HG03280 (cell line): ENCODE measurements at regions not wholly inside any gene's neighbourhood (a gene's known extent, or its start where the extent isn't known, plus 50 kb on each side); places are given as distances from the start of the nearest gene placed in this dataset.
A peak's percentile ranks its signal among the peaks of the same experiment; 100 is the strongest.
"Not testable (repeated sequence)": the region's sequence is repeated elsewhere in the genome, so short reads cannot be mapped to it uniquely, and the experiment has no call there.

Experiments
- ATAC-seq: cut with Tn5 transposase; IDR thresholded peaks from one replicate; pipeline ENCODE4 v1.9.1; 2021; ENCODE audit warnings: mild to moderate bottlenecking, moderate library complexity; ENCODE audit not compliant: unreplicated experiment

DNA sequence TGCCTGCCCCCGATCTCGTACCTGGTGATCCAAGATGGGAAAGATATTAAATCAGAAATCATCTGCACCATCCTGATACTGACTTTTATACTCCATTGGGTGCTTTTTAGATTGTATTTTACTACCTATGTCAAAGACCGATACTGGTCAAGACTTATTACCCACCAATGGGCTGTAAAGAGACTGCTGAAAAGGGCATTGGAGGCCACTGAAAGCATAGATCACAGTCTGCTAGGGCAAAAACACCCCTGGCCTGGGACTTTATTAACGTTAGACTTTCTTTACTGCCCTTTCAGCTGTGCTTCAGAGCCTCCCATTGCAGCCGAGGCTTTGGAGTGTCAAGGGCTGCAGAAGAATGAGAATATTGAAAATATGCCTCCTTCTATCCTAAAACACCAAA, 472.8 kb upstream of the DDX18 start:
- no peak for ATAC-seq

DNA sequence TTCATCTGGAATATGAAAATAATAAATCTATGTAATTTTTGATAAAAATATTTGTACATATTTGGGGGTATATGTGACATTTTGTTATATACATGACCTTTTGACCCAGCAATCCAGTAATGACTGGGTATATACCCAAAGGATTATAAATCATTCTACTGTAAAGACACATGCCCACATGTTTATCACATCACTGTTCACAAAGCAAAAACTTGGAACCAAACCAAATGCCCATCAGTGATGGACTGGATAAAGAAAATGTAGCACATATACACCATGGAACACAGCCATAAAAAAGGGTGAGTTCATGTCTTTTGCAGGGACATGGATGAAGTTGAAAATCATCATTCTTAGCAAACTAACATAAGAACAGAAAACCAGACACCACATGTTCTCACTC, 472.1 kb upstream of the DDX18 start:
- no peak for ATAC-seq

DNA sequence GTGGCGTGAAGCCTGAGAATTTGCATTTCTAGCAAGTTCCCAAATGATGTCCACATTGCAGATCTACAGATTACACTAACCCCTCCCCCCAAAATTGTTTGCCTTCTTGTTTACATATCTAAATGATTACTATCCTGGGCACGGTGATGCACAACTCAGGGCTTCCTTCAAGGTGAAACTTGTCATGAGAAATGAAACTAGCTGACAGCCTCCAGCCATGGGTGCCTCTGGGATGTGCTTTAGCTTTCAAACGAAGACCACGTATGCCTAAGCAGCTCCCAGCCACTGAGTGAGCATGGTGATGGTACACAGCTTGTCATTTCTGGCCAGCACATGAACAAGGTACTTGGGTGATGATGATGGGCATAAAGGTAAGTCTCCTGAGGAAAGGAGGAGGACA, 464.8 kb upstream of the DDX18 start:
- no peak for ATAC-seq

DNA sequence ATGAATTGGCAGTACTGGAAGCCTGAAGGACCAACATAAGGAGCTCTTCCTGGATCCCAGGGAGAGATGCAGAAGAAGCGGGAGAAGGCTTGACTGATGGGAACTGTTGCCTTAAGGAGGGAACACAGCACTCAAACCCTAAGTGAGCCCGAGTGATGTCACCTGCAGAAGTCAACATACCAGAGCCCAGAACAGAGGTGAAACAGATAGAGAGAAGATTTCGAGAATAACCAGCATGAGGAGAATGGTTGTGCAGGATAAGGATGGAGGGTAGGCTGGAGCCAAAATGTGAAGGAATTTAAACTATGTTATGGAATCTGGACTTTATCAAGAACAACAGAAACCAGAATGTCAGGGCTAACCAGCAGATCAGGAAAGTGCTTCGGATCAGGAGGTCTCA, 463.1 kb upstream of the DDX18 start:
- ATAC-seq: no peak

DNA sequence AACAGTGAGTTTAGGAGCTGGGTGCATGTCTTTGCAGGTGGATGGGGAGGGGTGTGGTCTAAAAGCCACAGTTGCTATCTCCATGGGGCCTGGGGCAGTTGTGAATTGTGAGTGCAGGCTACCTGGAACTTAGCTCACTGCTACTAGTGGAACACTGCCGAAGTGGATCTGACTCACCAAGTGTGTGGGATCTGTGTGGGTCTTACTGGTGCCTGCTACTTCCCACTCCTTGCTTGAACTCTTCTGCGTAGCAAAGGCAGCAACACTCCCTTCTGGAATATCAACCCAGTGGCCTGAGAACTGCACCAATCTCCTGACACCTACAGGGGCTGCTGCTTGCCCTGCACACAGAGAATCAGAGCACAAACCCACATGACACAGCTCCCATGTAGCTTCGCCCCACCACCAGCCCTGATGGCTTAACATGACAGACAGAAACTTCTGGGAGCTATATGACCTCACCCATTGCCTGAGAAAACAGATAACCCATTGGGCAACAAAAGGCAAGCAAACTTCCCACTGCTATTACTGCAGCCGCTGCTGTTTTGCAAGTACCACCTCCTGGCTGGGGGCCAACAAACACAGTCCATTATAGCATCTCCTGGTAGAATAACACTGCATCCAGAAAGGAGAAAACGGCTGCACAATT, 455.1 kb upstream of the DDX18 start:
- no peak for ATAC-seq

DNA sequence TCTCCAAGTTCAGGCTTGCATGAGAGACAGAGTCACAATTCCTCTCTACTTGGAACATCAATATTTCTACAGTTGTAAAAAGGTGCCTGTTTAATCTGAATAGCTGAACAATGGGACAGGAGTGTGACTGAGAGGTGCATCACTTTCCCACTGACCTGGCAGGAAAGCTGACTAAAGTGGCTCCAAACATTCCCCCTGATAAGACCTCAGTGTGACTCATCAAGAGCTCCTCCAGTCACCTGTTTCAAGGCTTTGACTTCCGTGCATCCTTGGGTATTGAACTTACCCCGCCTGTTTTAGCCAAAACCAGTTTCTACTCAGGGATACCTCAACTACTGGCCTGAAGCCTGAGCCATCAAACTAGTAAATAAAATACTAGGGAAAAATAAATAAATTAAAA, 453.9 kb upstream of the DDX18 start:
- no peak for ATAC-seq

DNA sequence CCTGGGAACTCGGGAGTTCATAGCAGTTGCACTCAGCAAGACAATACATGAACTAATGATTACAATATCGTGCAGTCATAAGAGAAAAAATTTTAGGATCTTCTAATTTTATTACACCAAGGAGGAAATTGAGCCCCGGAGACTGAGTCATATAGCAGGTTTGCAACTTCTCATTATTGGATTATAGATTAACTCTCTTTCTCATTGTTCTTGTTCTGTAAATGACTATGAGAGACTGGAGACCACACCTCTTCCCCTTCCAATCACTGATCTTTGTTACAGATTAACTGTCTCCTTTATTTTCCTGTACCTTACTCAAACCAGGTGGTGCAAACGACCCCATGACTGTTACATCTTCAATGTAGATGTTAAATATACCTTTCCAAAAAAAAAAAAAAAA, 435.8 kb upstream of the DDX18 start:
- ATAC-seq: peak; percentile 48

DNA sequence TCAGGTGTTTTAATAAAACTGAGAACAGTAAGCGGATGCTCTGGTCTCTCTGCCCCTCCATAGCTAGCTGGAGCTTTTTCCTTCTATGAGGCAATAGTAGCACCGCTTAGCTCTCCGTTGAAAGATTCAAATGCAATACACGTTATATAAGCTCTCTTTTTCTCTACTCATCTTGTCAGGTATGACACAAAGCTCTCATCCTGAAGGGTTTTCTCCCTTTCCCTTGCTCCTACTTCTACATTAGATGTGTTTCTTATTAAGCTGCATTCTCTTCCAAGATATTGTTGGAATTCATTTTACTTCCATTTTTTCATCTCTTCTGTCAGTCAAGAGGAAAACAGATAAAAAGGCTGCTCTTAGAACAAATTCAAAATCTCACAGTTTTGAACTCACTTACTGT, 434.6 kb upstream of the DDX18 start:
- no peak for ATAC-seq

DNA sequence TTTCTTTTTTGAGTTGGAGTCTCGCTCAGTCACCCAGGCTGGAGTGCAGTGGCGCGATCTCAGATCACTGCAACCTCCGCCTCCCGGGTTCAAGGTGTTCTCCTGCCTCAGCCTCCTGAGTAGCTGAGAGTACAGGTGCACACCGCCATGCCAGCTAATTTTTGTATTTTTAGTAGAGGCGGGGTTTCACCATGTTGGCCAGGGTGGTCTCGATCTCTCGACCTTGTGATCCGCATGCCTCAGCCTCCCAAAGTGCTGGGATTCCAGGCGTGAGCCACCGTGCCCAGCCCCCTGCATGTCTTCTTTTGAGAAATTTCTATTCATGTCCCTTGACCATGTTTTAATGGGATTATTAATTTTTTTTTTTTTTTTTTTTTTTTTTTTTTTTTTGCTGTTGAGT, 430.5 kb upstream of the DDX18 start:
- ATAC-seq: not testable (repeated sequence)

DNA sequence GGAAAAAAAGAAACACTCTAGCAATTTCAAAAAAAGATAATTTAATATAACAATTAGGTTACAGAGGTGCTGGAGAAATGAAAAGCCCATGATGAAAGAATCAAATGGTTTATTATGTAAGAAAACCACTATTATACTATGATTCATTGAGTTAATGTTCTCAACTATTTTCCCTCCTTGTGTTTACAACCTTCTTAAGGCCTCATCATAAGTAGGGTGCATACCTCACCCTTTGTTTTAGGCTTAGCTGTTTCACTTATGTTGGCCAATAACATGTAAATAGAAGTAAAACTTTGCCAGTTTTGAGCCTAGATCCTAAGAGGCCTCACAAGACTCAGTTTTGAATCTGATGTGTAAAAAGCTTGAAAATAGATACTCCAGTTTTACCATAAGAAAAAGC, 418.3 kb upstream of the DDX18 start:
- ATAC-seq: no peak

DNA sequence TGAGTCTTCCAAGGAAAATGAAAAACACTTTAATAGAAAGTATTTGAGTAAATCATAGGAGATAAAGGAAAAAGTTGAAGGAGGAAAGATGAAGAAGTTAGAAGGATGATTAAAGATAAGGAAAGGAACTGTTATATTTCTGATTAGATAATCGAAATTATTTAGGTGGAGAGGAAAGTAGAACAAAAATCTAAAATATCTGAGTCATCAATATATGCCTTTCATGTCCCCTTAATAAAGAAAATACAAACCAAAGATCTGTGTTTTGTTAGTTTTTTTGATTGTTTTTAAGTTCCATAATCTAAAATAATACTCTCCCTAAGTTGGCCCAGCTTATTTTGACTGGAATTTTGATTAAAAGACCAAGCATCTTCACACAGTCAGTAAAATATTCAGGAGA, 412.9 kb upstream of the DDX18 start:
- ATAC-seq: no peak

DNA sequence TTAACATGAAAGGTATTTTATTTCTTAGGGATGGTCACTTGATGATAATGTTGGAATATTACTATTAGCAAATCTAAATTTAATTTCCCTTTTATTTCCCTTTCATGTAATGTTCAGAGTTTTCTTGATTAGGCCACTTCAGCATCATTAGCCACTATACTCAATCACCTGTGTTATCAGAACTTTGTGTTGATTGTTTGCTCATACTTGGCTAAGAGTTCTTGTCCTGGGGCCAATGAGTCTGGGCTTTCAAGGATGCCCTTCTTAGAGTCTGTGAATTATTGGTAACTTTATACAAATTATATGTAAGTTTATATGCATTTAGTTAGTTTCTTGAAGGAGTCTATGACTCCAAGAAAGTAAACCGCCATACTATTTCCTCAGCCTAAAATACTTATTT, 408.0 kb upstream of the DDX18 start:
- no peak for ATAC-seq

DNA sequence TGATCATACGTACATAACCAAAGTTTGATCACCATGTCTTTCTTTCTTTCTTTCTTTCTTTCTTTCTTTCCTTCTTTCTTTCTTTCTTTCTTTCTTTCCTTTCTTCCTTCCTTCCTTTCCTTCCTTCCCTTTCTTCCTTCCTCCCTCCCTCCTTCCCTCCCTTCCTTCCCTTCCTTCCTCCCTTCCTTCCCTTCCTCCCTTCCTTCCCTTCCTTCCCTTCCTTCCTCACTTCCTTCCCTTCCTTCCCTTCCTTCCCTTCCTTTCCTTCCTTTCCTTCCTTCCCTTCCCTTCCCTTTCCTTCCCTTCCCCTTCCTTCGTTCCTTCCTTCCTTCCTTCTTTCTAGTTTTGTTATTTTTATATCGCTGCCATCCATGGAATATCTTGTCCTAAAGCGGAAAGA, 406.7 kb upstream of the DDX18 start:
- ATAC-seq: no peak

DNA sequence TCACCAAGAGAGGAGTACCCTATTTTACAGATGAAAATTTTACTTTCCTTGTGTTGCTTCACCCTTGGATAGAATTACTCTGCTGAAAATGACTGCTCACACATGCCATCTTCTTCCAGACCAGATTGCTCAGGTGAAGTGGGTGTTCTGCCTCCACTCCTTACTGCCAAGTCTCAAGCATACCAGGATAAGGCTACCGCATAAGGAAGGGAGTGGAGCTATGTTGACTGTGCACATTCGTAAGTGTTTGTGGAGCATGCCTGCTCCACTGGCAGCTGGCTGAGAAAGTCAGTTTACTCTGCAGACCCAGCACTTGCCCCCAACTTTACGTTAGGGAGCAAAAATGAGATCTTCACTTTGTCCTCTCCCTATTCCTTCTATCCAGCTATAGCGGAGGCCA, 405.0 kb upstream of the DDX18 start:
- ATAC-seq: no peak

DNA sequence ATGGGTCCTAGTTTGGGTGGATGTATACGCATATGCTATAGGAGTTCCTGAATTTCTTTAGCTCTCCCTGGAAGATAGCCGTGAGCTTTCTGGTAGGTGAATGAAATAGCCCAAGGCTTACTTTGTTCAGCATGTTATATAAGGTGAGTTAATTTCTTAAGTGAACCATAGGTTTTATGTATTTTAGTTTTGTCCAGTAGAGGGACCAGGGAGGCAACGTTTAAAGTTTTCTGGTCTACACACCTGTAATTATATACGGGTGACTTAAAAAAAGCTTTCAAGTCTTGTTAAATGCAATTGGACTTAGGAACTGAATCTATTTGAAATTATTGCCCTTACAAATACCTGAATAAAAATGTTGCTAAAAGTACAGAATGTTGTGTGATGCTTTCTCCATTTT, 402.5 kb upstream of the DDX18 start:
- no peak for ATAC-seq

DNA sequence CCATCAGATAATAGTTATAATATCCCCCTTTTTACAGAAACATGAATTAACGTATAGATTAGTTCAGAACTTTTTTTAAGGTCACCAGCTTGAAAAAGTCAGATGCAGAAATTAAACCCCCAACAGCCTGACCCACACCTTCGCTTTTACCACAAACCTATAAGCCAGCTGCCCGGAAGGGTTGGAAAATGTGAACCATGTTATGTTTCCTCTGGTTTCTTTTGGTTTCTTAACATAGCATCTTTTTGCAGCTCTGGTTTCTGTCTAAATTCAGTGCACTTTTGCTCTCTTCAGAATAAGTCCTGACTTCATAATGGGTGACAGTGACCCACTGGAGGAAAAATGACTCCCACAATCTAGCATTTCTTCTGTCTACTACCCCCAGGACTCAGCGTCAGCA, 381.7 kb upstream of the DDX18 start:
- ATAC-seq: no peak

DNA sequence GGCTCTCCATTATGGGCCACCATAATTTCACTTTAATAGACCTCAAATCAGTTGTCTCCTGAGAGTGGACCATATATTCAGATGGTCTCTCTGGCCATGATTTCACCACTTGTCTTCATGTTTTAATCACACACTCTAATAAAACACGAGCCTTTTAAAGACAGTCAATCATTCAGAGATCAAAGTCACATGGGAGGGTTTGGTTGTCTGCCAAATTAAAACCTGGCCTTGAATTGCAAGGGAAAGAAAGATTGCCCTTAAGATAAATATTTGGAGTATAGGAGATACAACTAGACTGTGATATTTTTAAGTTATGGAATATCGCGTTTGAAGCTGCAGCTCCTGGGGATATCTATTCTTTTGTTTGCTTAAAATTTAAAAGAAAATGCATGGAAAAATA, 377.8 kb upstream of the DDX18 start:
- no peak for ATAC-seq

DNA sequence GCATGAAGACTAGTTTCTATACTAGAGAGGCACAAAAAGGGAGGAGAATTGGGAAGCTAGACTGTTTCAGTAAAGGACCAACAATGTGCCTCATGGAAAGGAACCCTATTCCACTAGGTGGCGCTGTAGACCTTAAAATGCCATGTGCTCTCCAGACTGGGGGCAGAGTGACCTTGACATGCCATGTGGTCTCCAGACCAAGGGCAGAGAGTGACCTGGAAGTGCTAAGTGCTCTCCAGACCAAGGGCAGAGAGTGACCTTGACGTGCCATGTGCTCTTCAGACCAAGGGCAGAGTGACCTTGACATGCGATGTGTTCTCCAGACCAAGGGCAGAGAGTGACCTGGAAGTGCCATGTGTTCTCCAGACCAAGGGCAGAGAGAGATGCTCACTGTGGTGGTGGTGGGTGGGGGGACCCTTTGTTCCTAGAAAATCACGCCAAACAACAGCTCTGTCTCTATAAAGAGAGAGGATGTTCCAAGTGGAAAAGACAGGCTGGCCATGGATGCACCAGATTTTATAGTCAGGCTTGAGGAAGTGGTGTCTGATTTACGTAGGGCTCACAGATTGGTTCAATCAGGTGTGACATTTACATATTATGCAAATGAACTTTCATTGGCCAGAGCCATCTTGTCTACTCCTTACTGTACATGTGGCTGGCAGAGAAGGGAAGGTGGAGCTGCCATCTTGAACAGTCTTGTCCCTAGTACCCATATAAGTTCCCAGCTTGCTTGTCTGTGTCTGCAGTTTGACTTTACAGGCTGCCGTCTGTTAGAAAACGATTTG, 344.0 kb upstream of the DDX18 start:
- peak; percentile 55 for ATAC-seq

DNA sequence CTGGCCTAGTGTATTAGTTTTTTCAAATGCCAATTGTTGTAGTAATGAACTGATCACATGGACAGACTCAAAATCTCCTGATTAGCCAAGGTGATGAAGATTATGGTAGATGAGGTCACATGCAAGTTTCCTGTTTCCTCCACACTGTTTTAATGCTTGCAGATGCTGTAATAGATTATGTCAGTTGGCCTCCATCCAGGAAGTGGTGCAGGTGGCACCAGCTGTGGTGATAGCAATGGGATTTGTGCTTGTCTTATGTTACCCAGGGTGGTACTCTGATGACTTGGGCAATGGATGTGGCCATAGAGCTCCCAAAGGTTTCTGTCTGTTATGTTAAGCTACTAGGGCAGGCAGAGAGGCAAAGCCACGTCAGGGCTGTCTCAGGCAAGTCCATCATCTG, 332.9 kb upstream of the DDX18 start:
- ATAC-seq: no peak

DNA sequence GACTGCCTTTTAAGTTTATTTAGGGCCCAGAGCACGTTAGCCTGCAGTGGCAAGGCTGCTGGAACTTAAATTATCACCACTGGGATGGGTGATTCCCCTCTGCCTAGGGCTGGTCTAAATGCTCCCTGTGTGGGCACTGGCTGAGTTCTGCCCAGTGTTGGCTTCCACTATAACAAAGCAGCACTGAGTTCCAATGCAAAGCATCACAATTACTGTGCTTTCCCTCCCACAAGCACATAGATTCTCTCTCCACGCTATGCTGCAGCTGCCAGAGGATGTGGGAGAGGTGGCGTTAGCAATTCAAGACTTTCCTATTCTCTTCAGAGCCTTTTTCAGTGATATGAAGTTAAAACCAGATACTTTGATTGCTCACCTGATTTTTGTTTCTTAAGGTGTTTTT, 328.9 kb upstream of the DDX18 start:
- no peak for ATAC-seq

DNA sequence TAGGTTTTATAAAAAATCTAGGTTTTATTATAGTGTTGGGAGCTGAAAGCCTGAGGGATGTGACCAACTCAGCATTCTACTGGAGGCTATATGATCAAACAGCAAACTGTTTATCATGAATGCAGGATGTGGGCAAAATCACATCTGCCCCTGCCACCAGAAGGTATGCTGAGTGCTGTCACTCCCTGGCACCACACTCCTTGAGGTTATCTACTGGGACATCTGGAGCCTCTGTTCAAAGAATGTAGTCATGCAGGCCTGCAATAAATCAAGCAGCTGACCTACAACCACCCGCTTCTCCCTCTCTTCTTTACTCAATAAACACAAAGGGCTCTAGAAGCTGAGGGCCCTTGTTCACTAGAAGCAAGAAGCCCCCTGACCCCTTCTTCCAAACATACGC, 328.4 kb upstream of the DDX18 start:
- no peak for ATAC-seq

DNA sequence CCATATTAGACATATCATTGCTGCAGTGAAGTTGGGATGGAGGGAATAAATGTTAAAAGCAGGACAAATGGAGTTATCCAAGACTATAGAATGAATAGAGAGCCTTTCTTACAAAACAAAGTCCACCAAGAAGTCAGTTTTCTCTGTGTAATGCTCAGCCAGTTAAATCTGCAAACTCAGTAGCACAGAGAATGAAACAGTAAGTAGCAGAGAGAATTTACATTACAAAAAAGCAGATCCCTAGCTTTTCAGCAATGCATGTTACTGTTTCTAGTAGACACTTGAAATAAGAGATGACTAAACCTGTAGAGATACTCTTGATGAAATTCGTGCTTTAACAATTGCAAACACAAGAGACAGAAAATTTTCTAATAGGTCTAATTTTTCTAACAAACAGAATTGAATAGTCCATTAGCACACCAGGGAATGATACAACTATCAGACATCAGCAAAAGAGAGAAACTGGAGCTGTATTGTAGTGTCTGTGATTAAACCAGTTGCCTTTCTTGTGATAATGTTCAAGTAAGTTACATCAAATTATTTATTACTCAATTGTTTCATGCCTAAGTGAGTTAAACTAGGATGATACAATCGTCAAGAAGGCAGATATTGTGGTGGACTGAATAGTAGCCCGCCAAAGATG, 322.2 kb upstream of the DDX18 start:
- ATAC-seq: no peak
